T-cell (primary cell): ENCODE measurements at regions not wholly inside any gene's neighbourhood (a gene's known extent, or its start where the extent isn't known, plus 50 kb on each side); places are given as distances from the start of the nearest gene placed in this dataset.

Source experiments
- ATAC-seq, 4 experiments: fragments of 200-7000 bp in 3 of 4; fragments of 150-1000 bp in 1 of 4; cut with Tn5 transposase; replicated peaks in 1 of 4; 1 replicate in 3 of 4; 2 replicates in 1 of 4; pipeline ENCODE4 v1.10.0; 2021; ENCODE audit warnings: moderate library complexity in 3 of 4, mild to moderate bottlenecking in 2 of 4, moderate number of reproducible peaks in 1 of 4
- CTCF ChIA-PET, 2 donors: fragments of 300-600 bp; sonication (Branson Sonifier 250); formaldehyde crosslinking; loops; one replicate each; lab custom pipeline; 2022; ENCODE audit warnings: antibody characterized with exemption in 2 of 2; lab: Charles Lee
- POLR2A ChIA-PET, 2 donors: fragments of 300-600 bp; sonication (Branson Sonifier 250); formaldehyde crosslinking; loops; one replicate each; lab custom pipeline; 2022; ENCODE audit warnings: antibody characterized with exemption in 2 of 2; lab: Charles Lee
- DNase-seq, 35 experiments: peaks; one replicate each; pipeline versions ENCODE4 v3.0.0 to v3.0.0-alpha.2; 2013 to 2023
- H3K27ac ChIP-seq: one replicate; pipeline ENCODE4 v1.5.1; 2013; ENCODE audit warnings: low read length
- H3K27me3 ChIP-seq, 2 experiments: replicated peaks in 1 of 2; 1 replicate in 1 of 2; 2 replicates in 1 of 2; pipeline versions ENCODE4 v1.6.1 to v1.7.0; 2013; ENCODE audit warnings: low read length in 1 of 2, mixed read lengths in 1 of 2; ENCODE audit not compliant: control insufficient read depth in 2 of 2, insufficient read depth in 2 of 2; ENCODE audit errors: extremely low read depth in 1 of 2
- H3K36me3 ChIP-seq, 2 donors: 1 replicate in 1 of 2; 2 replicates in 1 of 2; pipeline versions ENCODE4 v1.6.1 to v1.7.0; 2013; ENCODE audit warnings: low read length in 1 of 2; ENCODE audit not compliant: control insufficient read depth in 2 of 2, insufficient read depth in 1 of 2; ENCODE audit errors: extremely low read depth in 1 of 2
- H3K4me1 ChIP-seq, 2 experiments: 1 replicate in 1 of 2; 2 replicates in 1 of 2; pipeline versions ENCODE4 v1.6.1 to v1.7.0; 2013; ENCODE audit warnings: low read length in 2 of 2, mixed read lengths in 1 of 2; ENCODE audit not compliant: insufficient read depth in 2 of 2, control insufficient read depth in 1 of 2; ENCODE audit errors: extremely low read depth in 1 of 2
- H3K4me3 ChIP-seq, 2 donors: 1 replicate in 1 of 2; 2 replicates in 1 of 2; pipeline versions ENCODE4 v1.5.1 to v1.7.0; 2013; ENCODE audit warnings: mild to moderate bottlenecking in 2 of 2, low read length in 1 of 2, moderate library complexity in 1 of 2; ENCODE audit not compliant: control insufficient read depth in 1 of 2; ENCODE audit errors: extremely low read depth in 1 of 2
- H3K9me3 ChIP-seq: 2 replicates; pipeline ENCODE4 v1.7.0; 2013
- H3K27ac Mint-ChIP-seq, 2 donors: one replicate each; pipeline ENCODE4 v1.8.0; 2020 to 2021; ENCODE audit warnings: mild to moderate bottlenecking in 2 of 2, mixed read lengths in 2 of 2
- H3K27me3 Mint-ChIP-seq, 2 donors: one replicate each; pipeline ENCODE4 v1.8.0; 2021 to 2022; ENCODE audit warnings: mixed read lengths in 2 of 2
- H3K36me3 Mint-ChIP-seq: one replicate; pipeline ENCODE4 v1.8.0; 2021; ENCODE audit warnings: mixed read lengths
- H3K4me1 Mint-ChIP-seq, 3 donors: one replicate each; pipeline ENCODE4 v1.8.0; 2020 to 2022; ENCODE audit warnings: mixed read lengths in 3 of 3, mild to moderate bottlenecking in 1 of 3
- H3K4me3 Mint-ChIP-seq, 3 donors: one replicate each; pipeline ENCODE4 v1.8.0; 2020 to 2022; ENCODE audit warnings: mild to moderate bottlenecking in 3 of 3, mixed read lengths in 3 of 3, moderate library complexity in 3 of 3
- H3K9me3 Mint-ChIP-seq, 3 donors: one replicate each; pipeline ENCODE4 v1.8.0; 2020 to 2022; ENCODE audit warnings: mixed read lengths in 3 of 3
- WGBS: methylation state at CpG from one replicate; pipeline ENCODE4 v1.1.5; 2013; ENCODE audit warnings: missing lambda C conversion rate; ENCODE audit not compliant: insufficient coverage; 5-methylcytosine and 5-hydroxymethylcytosine counted together

DNA sequence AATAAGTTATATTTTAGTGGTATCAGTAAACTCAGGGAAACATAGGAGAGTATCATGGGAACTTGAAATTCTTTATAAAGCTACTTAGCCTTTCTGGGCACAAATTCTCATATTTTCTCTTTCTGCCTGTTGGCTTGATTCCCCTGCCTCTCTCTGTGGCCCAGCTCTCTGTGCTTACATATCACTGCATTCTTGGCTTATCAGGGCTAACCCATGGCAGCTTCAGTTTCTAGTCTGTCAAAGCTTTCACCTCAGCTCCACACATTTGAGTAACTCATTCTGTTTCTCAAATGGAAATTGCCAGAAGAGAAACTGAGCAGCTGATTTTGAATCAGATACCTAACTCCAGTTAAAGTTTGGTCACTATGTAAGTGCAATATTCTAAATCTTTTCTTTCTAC is 713.1 kb downstream of the DNAJB9 start:
- Mint-ChIP-seq H3K27ac (no peak overlapping the region), H3K4me3 (no peak overlapping the region), H3K9me3 (peaks cover 5 to 21% (median 8%) of the 10 kb centered on the region in 3 donors), H3K27me3 (no peaks in the 10 kb centered on the region), H3K4me1 (no peaks in the 10 kb centered on the region), H3K36me3 (no peaks in the 10 kb centered on the region)
- Histone ChIP-seq H3K4me1 (no peaks in the 10 kb centered on the region), H3K36me3 (no peaks in the 10 kb centered on the region), H3K27ac (no peak overlapping the region), H3K4me3 (no peak overlapping the region), H3K9me3 (no peaks in the 10 kb centered on the region), H3K27me3 (no peaks in the 10 kb centered on the region)
- POLR2A ChIA-PET: no interaction called here
- no peak for ATAC-seq
- DNase-seq: no peak
- CTCF ChIA-PET: no interaction called here

DNA sequence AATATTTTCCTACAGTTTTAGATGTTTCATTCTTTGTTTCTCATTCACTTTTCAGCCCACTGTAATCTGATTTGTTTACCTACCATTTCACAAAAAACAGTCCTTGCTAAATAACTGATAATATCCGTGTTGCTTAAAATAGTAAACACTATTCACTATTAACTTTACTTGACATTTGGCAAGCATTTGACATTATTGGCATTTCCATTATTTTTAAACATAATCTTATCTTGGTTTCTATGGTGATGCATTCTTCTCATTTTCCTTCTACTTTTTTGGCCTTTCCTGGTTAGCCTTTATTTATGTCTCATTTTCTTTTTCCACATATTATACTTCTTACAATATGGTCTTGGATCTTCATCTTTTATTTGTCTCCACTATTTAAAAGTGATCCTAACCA is 715.3 kb downstream of the DNAJB9 start:
- H3K27ac Mint-ChIP-seq: no peak overlapping the region
- ATAC-seq: no peak
- Histone ChIP-seq H3K27ac (no peak overlapping the region), H3K36me3 (no peaks in the 10 kb centered on the region), H3K9me3 (no peaks in the 10 kb centered on the region), H3K4me1 (no peaks in the 10 kb centered on the region), H3K4me3 (no peak overlapping the region), H3K27me3 (no peaks in the 10 kb centered on the region)
- H3K36me3 Mint-ChIP-seq: no peaks in the 10 kb centered on the region
- peaks cover 8 to 27% (median 9%) of the 10 kb centered on the region in 3 donors for H3K9me3 Mint-ChIP-seq
- no peaks in the 10 kb centered on the region for H3K27me3 Mint-ChIP-seq
- ChIA-PET CTCF (no interaction called here), POLR2A (no interaction called here)
- no peak overlapping the region for H3K4me3 Mint-ChIP-seq
- DNase-seq: no peak
- no CpG with 5 or more reads among the region's 1 CpG for WGBS
- no peaks in the 10 kb centered on the region for H3K4me1 Mint-ChIP-seq

DNA sequence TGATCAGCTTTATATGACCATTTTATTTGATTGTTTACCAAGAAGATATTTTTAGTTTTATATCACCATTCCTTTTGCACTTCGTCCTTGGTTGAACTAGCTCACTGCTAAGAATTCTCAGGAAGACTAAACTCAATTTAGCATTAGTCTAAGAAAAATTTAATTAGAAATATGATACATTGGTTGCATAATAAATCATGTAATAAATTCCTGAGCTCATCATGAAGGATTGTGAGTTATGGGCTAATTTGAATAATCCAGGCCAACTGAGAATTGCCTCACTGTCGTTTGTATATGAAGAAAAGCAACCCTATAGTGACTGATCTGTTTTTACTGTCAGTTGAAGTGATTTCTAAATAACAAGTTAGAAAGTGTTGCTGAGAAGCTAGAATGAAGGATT is 725.5 kb downstream of the DNAJB9 start:
- POLR2A ChIA-PET: no interaction called here
- Histone ChIP-seq H3K27ac (no peak overlapping the region), H3K4me3 (no peak overlapping the region), H3K9me3 (no peaks in the 10 kb centered on the region), H3K36me3 (no peaks in the 10 kb centered on the region), H3K4me1 (no peaks in the 10 kb centered on the region), H3K27me3 (no peaks in the 10 kb centered on the region)
- CTCF ChIA-PET: no interaction called here
- Mint-ChIP-seq H3K9me3 (peaks cover 3 to 7% (median 4%) of the 10 kb centered on the region in 3 donors), H3K4me3 (no peak overlapping the region), H3K4me1 (no peaks in the 10 kb centered on the region), H3K36me3 (no peaks in the 10 kb centered on the region), H3K27ac (no peak overlapping the region), H3K27me3 (no peaks in the 10 kb centered on the region)
- whole genome bisulfite sequencing: no CpG with 5 or more reads among the region's 2 CpGs
- DNase-seq: no peak
- ATAC-seq: no peak

DNA sequence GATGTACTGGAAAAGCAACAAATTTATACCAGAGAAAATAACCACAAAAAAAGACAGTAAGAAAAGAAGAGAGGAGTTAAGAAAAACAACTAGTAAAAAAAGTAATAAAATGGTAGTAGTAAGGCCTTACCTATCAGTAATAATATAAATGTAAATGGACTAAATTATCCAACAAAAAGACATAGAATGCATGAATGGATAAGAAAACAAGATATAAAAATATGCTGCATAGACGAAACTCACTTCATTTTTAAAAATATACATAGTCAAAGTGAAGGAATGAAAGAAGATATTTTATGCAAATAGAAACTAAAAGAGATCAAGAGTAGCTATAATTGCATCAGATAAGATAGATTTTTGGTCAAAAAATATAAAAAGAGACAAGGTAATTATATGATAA is 739.1 kb downstream of the DNAJB9 start:
- ChIA-PET CTCF (no interaction called here), POLR2A (no interaction called here)
- H3K27me3 ChIP-seq: no peaks in the 10 kb centered on the region
- Mint-ChIP-seq H3K36me3 (no peaks in the 10 kb centered on the region), H3K27ac (no peak overlapping the region), H3K9me3 (peaks cover 14 to 34% (median 31%) of the 10 kb centered on the region in 3 donors), H3K4me3 (no peak overlapping the region), H3K4me1 (no peaks in the 10 kb centered on the region), H3K27me3 (no peaks in the 10 kb centered on the region)
- no peak overlapping the region for H3K4me3 ChIP-seq
- H3K4me1 ChIP-seq: no peaks in the 10 kb centered on the region
- no CpG with 5 or more reads among the region's 1 CpG for WGBS
- DNase-seq: no peak
- ATAC-seq: no peak
- no peak overlapping the region for H3K27ac ChIP-seq
- H3K36me3 ChIP-seq: no peaks in the 10 kb centered on the region
- no peaks in the 10 kb centered on the region for H3K9me3 ChIP-seq

DNA sequence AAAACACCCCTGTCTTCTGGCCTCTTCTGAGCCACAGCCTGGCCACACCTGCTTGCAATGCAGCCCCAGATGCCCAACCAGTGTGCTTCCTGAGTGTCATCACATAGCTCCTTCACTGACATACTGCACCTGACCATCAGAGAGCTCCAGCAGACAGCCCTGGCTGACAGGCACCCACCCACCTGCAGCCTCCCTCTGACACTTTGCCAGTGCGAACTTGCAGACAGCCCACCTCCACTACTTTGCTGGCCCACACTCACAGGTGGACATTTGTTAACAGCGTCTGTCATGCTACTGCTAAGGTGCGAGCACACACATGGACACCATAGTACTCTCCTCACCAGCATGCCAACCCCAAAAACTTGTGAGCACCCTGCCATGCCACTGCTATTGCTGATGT is 740.1 kb downstream of the DNAJB9 start:
- Mint-ChIP-seq H3K4me1 (no peaks in the 10 kb centered on the region), H3K4me3 (no peak overlapping the region), H3K27ac (no peak overlapping the region), H3K27me3 (no peaks in the 10 kb centered on the region), H3K9me3 (peaks cover 12 to 37% (median 34%) of the 10 kb centered on the region in 3 donors), H3K36me3 (no peaks in the 10 kb centered on the region)
- no peaks in the 10 kb centered on the region for H3K27me3 ChIP-seq
- H3K9me3 ChIP-seq: no peaks in the 10 kb centered on the region
- no peak overlapping the region for H3K27ac ChIP-seq
- no peak overlapping the region for H3K4me3 ChIP-seq
- H3K36me3 ChIP-seq: no peaks in the 10 kb centered on the region
- ChIA-PET POLR2A (no interaction called here), CTCF (no interaction called here)
- WGBS: 86% methylated on average over 3 of the region's 3 CpGs
- DNase-seq: no peak
- no peaks in the 10 kb centered on the region for H3K4me1 ChIP-seq
- no peak for ATAC-seq

DNA sequence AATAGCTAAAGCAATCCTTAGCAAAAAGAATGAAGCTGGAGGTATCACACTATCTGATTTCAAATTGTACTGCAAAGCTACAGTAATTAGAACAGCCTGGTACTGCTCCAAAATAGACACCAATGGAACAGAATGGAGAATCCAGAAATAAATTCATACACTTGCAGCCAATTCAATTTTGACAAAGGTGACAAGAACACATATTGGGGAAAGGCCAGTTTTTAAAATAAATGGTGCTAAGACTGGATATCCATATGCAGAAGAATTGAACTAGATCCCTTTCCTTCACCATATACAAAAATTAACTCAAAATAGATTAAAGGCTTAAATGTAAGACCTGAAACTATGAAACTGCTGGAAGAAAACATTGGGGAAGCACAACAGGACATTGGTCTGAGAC is 748.5 kb downstream of the DNAJB9 start:
- Mint-ChIP-seq H3K4me1 (no peaks in the 10 kb centered on the region), H3K27me3 (no peaks in the 10 kb centered on the region), H3K9me3 (peaks cover 0 to 11% (median 7%) of the 10 kb centered on the region in 3 donors), H3K4me3 (no peak overlapping the region), H3K36me3 (no peaks in the 10 kb centered on the region), H3K27ac (no peak overlapping the region)
- Histone ChIP-seq H3K4me3 (no peak overlapping the region), H3K9me3 (no peaks in the 10 kb centered on the region), H3K27me3 (no peaks in the 10 kb centered on the region), H3K27ac (no peak overlapping the region), H3K36me3 (no peaks in the 10 kb centered on the region), H3K4me1 (no peaks in the 10 kb centered on the region)
- DNase-seq: no peak
- ChIA-PET POLR2A (no interaction called here), CTCF (no interaction called here)
- no peak for ATAC-seq

DNA sequence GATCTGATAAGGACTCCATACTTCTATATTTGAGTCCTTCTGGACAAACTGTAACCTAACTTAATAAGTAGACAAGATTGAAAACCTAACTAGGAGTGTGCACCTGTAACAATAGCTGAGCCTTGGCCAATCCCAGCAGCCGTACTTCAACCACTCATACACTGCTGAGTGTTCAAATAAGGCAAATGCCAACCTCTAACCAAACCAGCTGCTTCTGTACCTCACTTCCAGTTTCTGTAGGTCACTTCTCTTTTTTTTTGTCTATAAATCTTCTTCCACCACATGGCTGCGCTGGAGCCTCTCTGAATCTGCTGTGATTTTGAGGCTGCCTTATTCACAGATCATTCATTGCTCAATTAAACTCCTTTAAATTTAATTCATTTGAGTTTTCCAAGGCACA is 753.2 kb downstream of the DNAJB9 start:
- 42% methylated on average over 1 of the region's 2 CpGs for WGBS
- ChIA-PET CTCF (no interaction called here), POLR2A (no interaction called here)
- Mint-ChIP-seq H3K4me1 (no peaks in the 10 kb centered on the region), H3K36me3 (no peaks in the 10 kb centered on the region), H3K4me3 (no peak overlapping the region), H3K27ac (no peak overlapping the region), H3K27me3 (no peaks in the 10 kb centered on the region), H3K9me3 (peaks cover 0 to 7% (median 0%) of the 10 kb centered on the region in 3 donors)
- Histone ChIP-seq H3K27me3 (no peaks in the 10 kb centered on the region), H3K36me3 (no peaks in the 10 kb centered on the region), H3K4me1 (no peaks in the 10 kb centered on the region), H3K27ac (no peak overlapping the region), H3K4me3 (no peak overlapping the region), H3K9me3 (no peaks in the 10 kb centered on the region)
- DNase-seq (no peak), ATAC-seq (no peak)
